GM12873 (cell line): ENCODE measurements at regions not wholly inside any gene's neighbourhood (a gene's known extent, or its start where the extent isn't known, plus 50 kb on each side); places are given as distances from the start of the nearest gene placed in this dataset.

Experiments used
- CTCF ChIP-seq: IDR thresholded peaks from 2 replicates; pipeline ENCODE4 v1.5.1; 2012; ENCODE audit warnings: low read depth, mild to moderate bottlenecking, moderate library complexity, low read length, control low read depth; ENCODE audit not compliant: insufficient read depth; ENCODE audit errors: missing control alignments

GRCh38 chr1:99504287-99504686 lies 141.6 kb upstream of the PALMD start:
- TF ChIP-seq CTCF, result no peak

- TF ChIP-seq CTCF, result no peak
These were observed 139.3 kb upstream of the PALMD start for GRCh38 chr1:99506631-99507030.

GRCh38 chr1:99507906-99508732 lies 137.8 kb upstream of the PALMD start:
- TF ChIP-seq CTCF, result no peak

GRCh38 chr1:99516141-99516540 lies 129.8 kb upstream of the PALMD start:
- no peak for TF ChIP-seq CTCF

- TF ChIP-seq CTCF, result no peak
These were observed 125.8 kb upstream of the PALMD start for GRCh38 chr1:99520121-99520520.

- no peak for TF ChIP-seq CTCF
These were observed 120.6 kb upstream of the PALMD start for GRCh38 chr1:99525331-99525730.

GRCh38 chr1:99527078-99527477 lies 118.8 kb upstream of the PALMD start:
- TF ChIP-seq CTCF, result no peak
